Medulla oblongata (tissue), 1 donor: ENCODE measurements at regions not wholly inside any gene's neighbourhood (a gene's known extent, or its start where the extent isn't known, plus 50 kb on each side); places are given as distances from the start of the nearest gene placed in this dataset.
"Not testable (repeated sequence)": the region's sequence is repeated elsewhere in the genome, so short reads cannot be mapped to it uniquely, and the experiment has no call there.

ENCODE experiments used
- DNase-seq: peaks from one replicate; pipeline ENCODE4 v3.0.0-alpha.2; 2015; ENCODE audit errors: extremely low spot score

GRCh38 chr3:148577579-148577978 lies 120.1 kb upstream of the AGTR1 start:
- DNase-seq, result not testable (repeated sequence)

- no peak for DNase-seq
Measured at GRCh38 chr3:148582126-148582525, 115.6 kb upstream of the AGTR1 start.

GRCh38 chr3:148583793-148584192 lies 113.9 kb upstream of the AGTR1 start:
- no peak for DNase-seq

GRCh38 chr3:148584438-148584837 lies 113.3 kb upstream of the AGTR1 start:
- DNase-seq, result no peak

GRCh38 chr3:148585671-148586379 lies 111.9 kb upstream of the AGTR1 start:
- no peak for DNase-seq

- no peak for DNase-seq
Measured at GRCh38 chr3:148588291-148588690, 109.4 kb upstream of the AGTR1 start.

GRCh38 chr3:148591525-148591924 lies 106.2 kb upstream of the AGTR1 start:
- no peak for DNase-seq

GRCh38 chr3:148598619-148599018 lies 99.1 kb upstream of the AGTR1 start:
- DNase-seq, result no peak

- no peak for DNase-seq
Measured at GRCh38 chr3:148599481-148599880, 98.2 kb upstream of the AGTR1 start.

GRCh38 chr3:148600440-148600839 lies 97.3 kb upstream of the AGTR1 start:
- no peak for DNase-seq

- no peak for DNase-seq
Measured at GRCh38 chr3:148600902-148601765, 96.6 kb upstream of the AGTR1 start.

- DNase-seq, result no peak
Measured at GRCh38 chr3:148601766-148602685, 95.7 kb upstream of the AGTR1 start.

GRCh38 chr3:148604270-148605085 lies 93.2 kb upstream of the AGTR1 start:
- no peak for DNase-seq

GRCh38 chr3:148605521-148605920 lies 92.2 kb upstream of the AGTR1 start:
- DNase-seq, result no peak

- no peak for DNase-seq
Measured at GRCh38 chr3:148606979-148607378, 90.7 kb upstream of the AGTR1 start.

GRCh38 chr3:148607491-148607890 lies 90.2 kb upstream of the AGTR1 start:
- no peak for DNase-seq

- no peak for DNase-seq
Measured at GRCh38 chr3:148612278-148612677, 85.4 kb upstream of the AGTR1 start.

GRCh38 chr3:148615382-148615781 lies 82.3 kb upstream of the AGTR1 start:
- DNase-seq, result no peak

GRCh38 chr3:148625095-148625736 lies 72.5 kb upstream of the AGTR1 start:
- no peak for DNase-seq

- DNase-seq, result no peak
Measured at GRCh38 chr3:148625991-148626390, 71.7 kb upstream of the AGTR1 start.

GRCh38 chr3:148629006-148629405 lies 68.7 kb upstream of the AGTR1 start:
- no peak for DNase-seq
